H54 (cell line): ENCODE measurements at regions not wholly inside any gene's neighbourhood (a gene's known extent, or its start where the extent isn't known, plus 50 kb on each side); places are given as distances from the start of the nearest gene placed in this dataset.

ENCODE experiments used
- DNase-seq: peaks from one replicate; pipeline ENCODE4 v3.0.0; 2011; ENCODE audit warnings: low spot score, mixed read lengths; ENCODE audit not compliant: insufficient read length
- FAIRE-seq: peaks from 3 replicates; lab custom pipeline; 2011; peaks lifted over from hg19 to GRCh38; lab: Jason Lieb, UNC
- POLR2A ChIP-seq: IDR thresholded peaks from 2 replicates; pipeline ENCODE4 v1.6.1; 2011; ENCODE audit warnings: low read depth, mild to moderate bottlenecking, low read length

- DNase-seq = no peak
- no peak for TF ChIP-seq POLR2A
- FAIRE-seq = no peak
Observed at GRCh38 chr3:182052757-182053156, 341.0 kb downstream of the SOX2 start.

- FAIRE-seq (no peak), DNase-seq (no peak)
- TF ChIP-seq POLR2A = no peak
Observed at GRCh38 chr3:182058488-182058887, 346.8 kb downstream of the SOX2 start.

- no peak for TF ChIP-seq POLR2A
- no peak for FAIRE-seq
- DNase-seq = no peak
Observed at GRCh38 chr3:182063742-182064141, 352.0 kb downstream of the SOX2 start.

- DNase-seq (no peak), FAIRE-seq (no peak)
- no peak for TF ChIP-seq POLR2A
Observed at GRCh38 chr3:182067423-182067822, 355.7 kb downstream of the SOX2 start.

- DNase-seq (no peak), FAIRE-seq (no peak)
- no peak for TF ChIP-seq POLR2A
Observed at GRCh38 chr3:182078316-182078715, 366.6 kb downstream of the SOX2 start.

GRCh38 chr3:182078929-182079328 lies 367.2 kb downstream of the SOX2 start:
- FAIRE-seq (no peak), DNase-seq (no peak)
- TF ChIP-seq POLR2A = no peak

GRCh38 chr3:182081096-182081495 lies 369.4 kb downstream of the SOX2 start:
- DNase-seq = no peak
- TF ChIP-seq POLR2A = no peak
- no peak for FAIRE-seq

- TF ChIP-seq POLR2A = no peak
- FAIRE-seq (no peak), DNase-seq (no peak)
Observed at GRCh38 chr3:182083112-182083511, 371.4 kb downstream of the SOX2 start.

- DNase-seq = no peak
- TF ChIP-seq POLR2A = no peak
- no peak for FAIRE-seq
Observed at GRCh38 chr3:182092662-182093262, 381.0 kb downstream of the SOX2 start.

- DNase-seq = no peak
- no peak for TF ChIP-seq POLR2A
- FAIRE-seq = peak; percentile 6
Observed at GRCh38 chr3:182094321-182094720, 382.6 kb downstream of the SOX2 start.

- no peak for DNase-seq
- TF ChIP-seq POLR2A = no peak
- FAIRE-seq = peak; percentile 15
Observed at GRCh38 chr3:182104881-182105280, 393.2 kb downstream of the SOX2 start.

GRCh38 chr3:182105875-182106274 lies 394.1 kb downstream of the SOX2 start:
- FAIRE-seq (peak; percentile 48), DNase-seq (no peak)
- TF ChIP-seq POLR2A = no peak

- no peak for TF ChIP-seq POLR2A
- FAIRE-seq (no peak), DNase-seq (no peak)
Observed at GRCh38 chr3:182108371-182108770, 396.6 kb downstream of the SOX2 start.

- no peak for FAIRE-seq
- DNase-seq = no peak
- TF ChIP-seq POLR2A = no peak
Observed at GRCh38 chr3:182111967-182112366, 400.2 kb downstream of the SOX2 start.

- no peak for FAIRE-seq
- no peak for DNase-seq
- TF ChIP-seq POLR2A = no peak
Observed at GRCh38 chr3:182115328-182116015, 403.7 kb downstream of the SOX2 start.
